Colonic mucosa (tissue), 4 donors: ENCODE measurements at regions not wholly inside any gene's neighbourhood (a gene's known extent, or its start where the extent isn't known, plus 50 kb on each side); places are given as distances from the start of the nearest gene placed in this dataset.

ENCODE experiments used
- DNase-seq: peaks from one replicate; pipeline ENCODE4 v3.0.0-alpha.2; 2020
- H3K27ac ChIP-seq: fragments of 200-600 bp; one replicate; pipeline ENCODE4 v1.8.0; 2021
- H3K27me3 ChIP-seq: fragments of 200-600 bp; one replicate; pipeline ENCODE4 v1.8.0; 2021
- H3K36me3 ChIP-seq: fragments of 200-600 bp; one replicate; pipeline ENCODE4 v1.8.0; 2021
- H3K4me1 ChIP-seq: fragments of 200-600 bp; one replicate; pipeline ENCODE4 v1.8.0; 2021; ENCODE audit warnings: mild to moderate bottlenecking
- H3K4me3 ChIP-seq: fragments of 200-600 bp; one replicate; pipeline ENCODE4 v1.8.0; 2021
- H3K9ac ChIP-seq, 2 donors: one replicate each; pipeline ENCODE4 v1.7.0; 2013; ENCODE audit warnings: control low read depth in 2 of 2, low read depth in 2 of 2, low read length in 2 of 2
- H3K9me3 ChIP-seq: fragments of 200-600 bp; one replicate; pipeline ENCODE4 v1.8.0; 2021
- intact Hi-C: fragments of 100-400 bp; cut with DNase I; formaldehyde crosslinking; loops from one replicate; pipeline ENCODE4 v1.14.1; 2022
- TF ChIP-seq, protein P1 (sequence below): fragments of 200-600 bp; IDR thresholded peaks from one replicate; pipeline ENCODE4 v1.8.0; 2022; ENCODE audit warnings: antibody characterized with exemption, mild to moderate bottlenecking
- donor health status: healthy.
- donor health status: DM: no; HTN: no; CAD: no.
- donor health status: DM: no; HTN: no; CAD: no.

- no peak for DNase-seq
Measured at GRCh38 chr5:8048920-8049319, 180.0 kb downstream of the MTRR start.

DNA sequence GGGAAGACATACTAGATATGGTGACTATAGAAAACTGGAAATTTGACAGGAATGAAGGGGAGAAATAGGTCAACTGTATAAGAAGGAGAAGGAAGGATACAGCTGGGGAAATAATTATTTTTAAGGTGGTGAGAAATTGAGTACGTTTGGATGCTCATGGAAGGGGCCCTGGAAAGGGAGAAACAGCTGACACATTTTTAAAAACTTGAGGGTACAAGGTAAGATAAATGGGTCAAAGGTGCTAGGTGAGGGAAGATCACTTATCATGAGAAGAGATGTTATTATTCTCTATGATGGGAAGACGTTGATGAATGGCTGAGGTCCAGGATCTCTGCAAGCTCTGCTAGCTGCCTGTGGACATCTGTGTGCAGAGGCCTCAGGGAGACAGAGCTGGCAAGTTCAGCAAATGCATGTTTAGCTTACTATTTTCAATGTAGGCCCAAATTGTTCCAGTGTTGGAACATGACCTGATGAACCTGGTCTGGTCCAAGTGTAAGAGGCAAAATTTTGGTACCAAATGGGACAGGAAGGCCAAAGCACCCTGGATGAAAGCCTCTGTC, 181.7 kb downstream of the MTRR start:
- Histone ChIP-seq H3K27ac (no peak overlapping the region), H3K4me1 (no peaks in the 10 kb centered on the region), H3K36me3 (no peaks in the 10 kb centered on the region), H3K9ac (no peak overlapping the region), H3K9me3 (no peaks in the 10 kb centered on the region), H3K4me3 (no peak overlapping the region), H3K27me3 (no peaks in the 10 kb centered on the region)
- intact Hi-C loops: no loop called here
- TF ChIP-seq, protein P1, sequence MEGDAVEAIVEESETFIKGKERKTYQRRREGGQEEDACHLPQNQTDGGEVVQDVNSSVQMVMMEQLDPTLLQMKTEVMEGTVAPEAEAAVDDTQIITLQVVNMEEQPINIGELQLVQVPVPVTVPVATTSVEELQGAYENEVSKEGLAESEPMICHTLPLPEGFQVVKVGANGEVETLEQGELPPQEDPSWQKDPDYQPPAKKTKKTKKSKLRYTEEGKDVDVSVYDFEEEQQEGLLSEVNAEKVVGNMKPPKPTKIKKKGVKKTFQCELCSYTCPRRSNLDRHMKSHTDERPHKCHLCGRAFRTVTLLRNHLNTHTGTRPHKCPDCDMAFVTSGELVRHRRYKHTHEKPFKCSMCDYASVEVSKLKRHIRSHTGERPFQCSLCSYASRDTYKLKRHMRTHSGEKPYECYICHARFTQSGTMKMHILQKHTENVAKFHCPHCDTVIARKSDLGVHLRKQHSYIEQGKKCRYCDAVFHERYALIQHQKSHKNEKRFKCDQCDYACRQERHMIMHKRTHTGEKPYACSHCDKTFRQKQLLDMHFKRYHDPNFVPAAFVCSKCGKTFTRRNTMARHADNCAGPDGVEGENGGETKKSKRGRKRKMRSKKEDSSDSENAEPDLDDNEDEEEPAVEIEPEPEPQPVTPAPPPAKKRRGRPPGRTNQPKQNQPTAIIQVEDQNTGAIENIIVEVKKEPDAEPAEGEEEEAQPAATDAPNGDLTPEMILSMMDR: no peak
- DNase-seq: no peak

More at GRCh38 chr5:8048920-8049319, 180.0 kb downstream of the MTRR start:
- TF ChIP-seq, protein P1: no peak
- no peaks in the 10 kb centered on the region for H3K36me3 ChIP-seq
- no peak overlapping the region for H3K27ac ChIP-seq
- no peaks in the 10 kb centered on the region for H3K4me1 ChIP-seq
- intact Hi-C loops: no loop called here
- no peak overlapping the region for H3K9ac ChIP-seq
- H3K9me3 ChIP-seq: no peaks in the 10 kb centered on the region
- no peak overlapping the region for H3K4me3 ChIP-seq
- H3K27me3 ChIP-seq: no peaks in the 10 kb centered on the region

- no peaks in the 10 kb centered on the region for H3K4me1 ChIP-seq
- TF ChIP-seq, protein P1: no peak
- no peak for DNase-seq
- no peak overlapping the region for H3K27ac ChIP-seq
- no peaks in the 10 kb centered on the region for H3K9me3 ChIP-seq
- no peaks in the 10 kb centered on the region for H3K36me3 ChIP-seq
- intact Hi-C loops: no loop called here
- no peaks in the 10 kb centered on the region for H3K27me3 ChIP-seq
- H3K9ac ChIP-seq: no peak overlapping the region
- no peak overlapping the region for H3K4me3 ChIP-seq
Measured at GRCh38 chr5:8053270-8053669, 184.3 kb downstream of the MTRR start.

- H3K9me3 ChIP-seq: no peaks in the 10 kb centered on the region
- H3K4me3 ChIP-seq: no peak overlapping the region
- no peak overlapping the region for H3K9ac ChIP-seq
- DNase-seq: no peak
- TF ChIP-seq, protein P1: no peak
- no peaks in the 10 kb centered on the region for H3K27me3 ChIP-seq
- no peaks in the 10 kb centered on the region for H3K36me3 ChIP-seq
- no peak overlapping the region for H3K27ac ChIP-seq
- no peaks in the 10 kb centered on the region for H3K4me1 ChIP-seq
- intact Hi-C loops: no loop called here
Measured at GRCh38 chr5:8057769-8058168, 188.8 kb downstream of the MTRR start.

- DNase-seq: no peak
- no peaks in the 10 kb centered on the region for H3K4me1 ChIP-seq
- H3K27ac ChIP-seq: no peak overlapping the region
- intact Hi-C loops: no loop called here
- H3K9me3 ChIP-seq: no peaks in the 10 kb centered on the region
- H3K4me3 ChIP-seq: no peak overlapping the region
- TF ChIP-seq, protein P1: no peak
- no peak overlapping the region for H3K9ac ChIP-seq
- no peaks in the 10 kb centered on the region for H3K27me3 ChIP-seq
- no peaks in the 10 kb centered on the region for H3K36me3 ChIP-seq
Measured at GRCh38 chr5:8058616-8059190, 189.8 kb downstream of the MTRR start.
